Iris pigment epithelial cell (primary cell): ENCODE measurements at regions not wholly inside any gene's neighbourhood (a gene's known extent, or its start where the extent isn't known, plus 50 kb on each side); places are given as distances from the start of the nearest gene placed in this dataset.

ENCODE experiments used
- DNase-seq: peaks from one replicate; pipeline ENCODE4 v3.0.0-alpha.2; 2011; ENCODE audit warnings: low read depth

- DNase-seq: peak; percentile 27
Observed at GRCh38 chr21:24118738-24119459, 1488.4 kb downstream of the MRPL39 start.

- DNase-seq: no peak
Observed at GRCh38 chr21:24115141-24115540, 1492.1 kb downstream of the MRPL39 start.

GRCh38 chr21:24112020-24112419, 1495.3 kb downstream of the MRPL39 start:
- peak; percentile 40 for DNase-seq

- peak; percentile 18 for DNase-seq
Observed at GRCh38 chr21:24110846-24111245, 1496.4 kb downstream of the MRPL39 start.

- no peak for DNase-seq
Observed at GRCh38 chr21:24097181-24097580, 1510.1 kb downstream of the MRPL39 start.

GRCh38 chr21:24096651-24097050, 1510.6 kb downstream of the MRPL39 start:
- no peak for DNase-seq

- DNase-seq: no peak
Observed at GRCh38 chr21:24093032-24093431, 1514.2 kb downstream of the MRPL39 start.

- DNase-seq: peak; percentile 9
Observed at GRCh38 chr21:24076179-24076578, 1531.1 kb downstream of the MRPL39 start.

GRCh38 chr21:24055696-24056095, 1551.6 kb downstream of the MRPL39 start:
- no peak for DNase-seq

- DNase-seq: no peak
Observed at GRCh38 chr21:24050231-24050630, 1557.0 kb downstream of the MRPL39 start.

- no peak for DNase-seq
Observed at GRCh38 chr21:24046829-24047443, 1560.3 kb downstream of the MRPL39 start.

GRCh38 chr21:24045775-24046215, 1561.5 kb downstream of the MRPL39 start:
- peak; percentile 92 for DNase-seq

- DNase-seq: no peak
Observed at GRCh38 chr21:24045373-24045772, 1561.9 kb downstream of the MRPL39 start.

GRCh38 chr21:24042687-24043086, 1564.6 kb downstream of the MRPL39 start:
- DNase-seq: no peak

- no peak for DNase-seq
Observed at GRCh38 chr21:24032709-24033232, 1574.5 kb downstream of the MRPL39 start.

GRCh38 chr21:24027396-24027795, 1579.9 kb downstream of the MRPL39 start:
- DNase-seq: no peak

GRCh38 chr21:24025101-24025500, 1582.2 kb downstream of the MRPL39 start:
- no peak for DNase-seq

- no peak for DNase-seq
Observed at GRCh38 chr21:24023936-24024335, 1583.3 kb downstream of the MRPL39 start.

GRCh38 chr21:24023402-24023801, 1583.9 kb downstream of the MRPL39 start:
- DNase-seq: no peak

- DNase-seq: no peak
Observed at GRCh38 chr21:24014381-24014780, 1592.9 kb downstream of the MRPL39 start.

- DNase-seq: no peak
Observed at GRCh38 chr21:24011087-24011486, 1596.2 kb downstream of the MRPL39 start.

- no peak for DNase-seq
Observed at GRCh38 chr21:24007592-24007991, 1599.7 kb downstream of the MRPL39 start.

GRCh38 chr21:23986987-23987386, 1620.3 kb downstream of the MRPL39 start:
- DNase-seq: no peak
